ENCODE measurements at regions not wholly inside any gene's neighbourhood (a gene's known extent, or its start where the extent isn't known, plus 50 kb on each side); places are given as distances from the start of the nearest gene placed in this dataset.

- TF ChIP-seq, protein P1, sequence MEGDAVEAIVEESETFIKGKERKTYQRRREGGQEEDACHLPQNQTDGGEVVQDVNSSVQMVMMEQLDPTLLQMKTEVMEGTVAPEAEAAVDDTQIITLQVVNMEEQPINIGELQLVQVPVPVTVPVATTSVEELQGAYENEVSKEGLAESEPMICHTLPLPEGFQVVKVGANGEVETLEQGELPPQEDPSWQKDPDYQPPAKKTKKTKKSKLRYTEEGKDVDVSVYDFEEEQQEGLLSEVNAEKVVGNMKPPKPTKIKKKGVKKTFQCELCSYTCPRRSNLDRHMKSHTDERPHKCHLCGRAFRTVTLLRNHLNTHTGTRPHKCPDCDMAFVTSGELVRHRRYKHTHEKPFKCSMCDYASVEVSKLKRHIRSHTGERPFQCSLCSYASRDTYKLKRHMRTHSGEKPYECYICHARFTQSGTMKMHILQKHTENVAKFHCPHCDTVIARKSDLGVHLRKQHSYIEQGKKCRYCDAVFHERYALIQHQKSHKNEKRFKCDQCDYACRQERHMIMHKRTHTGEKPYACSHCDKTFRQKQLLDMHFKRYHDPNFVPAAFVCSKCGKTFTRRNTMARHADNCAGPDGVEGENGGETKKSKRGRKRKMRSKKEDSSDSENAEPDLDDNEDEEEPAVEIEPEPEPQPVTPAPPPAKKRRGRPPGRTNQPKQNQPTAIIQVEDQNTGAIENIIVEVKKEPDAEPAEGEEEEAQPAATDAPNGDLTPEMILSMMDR (IDR thresholded peaks at IDR 0.05): no peak
- TF ChIP-seq POLR2A (IDR thresholded peaks at IDR 0.05): no peak
Measured at GRCh38 chr1:200354243-200354642, 55.6 kb downstream of the ZNF281 start.

All from right lobe of liver (tissue), 4 donors.